GM19395 (cell line): ENCODE measurements at regions not wholly inside any gene's neighbourhood (a gene's known extent, or its start where the extent isn't known, plus 50 kb on each side); places are given as distances from the start of the nearest gene placed in this dataset.

Experiments used
- ATAC-seq: cut with Tn5 transposase; IDR thresholded peaks from one replicate; pipeline ENCODE4 v1.9.1; 2021; ENCODE audit warnings: mild to moderate bottlenecking, moderate library complexity; ENCODE audit not compliant: unreplicated experiment

- peak; percentile 59 for ATAC-seq
These were observed 296.5 kb upstream of the SLC35B3 start for GRCh38 chr6:8731874-8732273.

- ATAC-seq = no peak
These were observed 275.5 kb upstream of the SLC35B3 start for GRCh38 chr6:8710668-8711431.

- ATAC-seq = no peak
These were observed 272.8 kb upstream of the SLC35B3 start for GRCh38 chr6:8707956-8708772.

- no peak for ATAC-seq
These were observed 272.0 kb upstream of the SLC35B3 start for GRCh38 chr6:8707369-8707768.

- ATAC-seq = no peak
These were observed 270.2 kb upstream of the SLC35B3 start for GRCh38 chr6:8705435-8706020.

- ATAC-seq = no peak
These were observed 267.7 kb upstream of the SLC35B3 start for GRCh38 chr6:8703059-8703458.

GRCh38 chr6:8688821-8689220 is 253.5 kb upstream of the SLC35B3 start:
- ATAC-seq = no peak

- no peak for ATAC-seq
These were observed 250.7 kb upstream of the SLC35B3 start for GRCh38 chr6:8686077-8686476.

GRCh38 chr6:8683204-8683603 is 247.9 kb upstream of the SLC35B3 start:
- ATAC-seq = no peak

- no peak for ATAC-seq
These were observed 244.5 kb upstream of the SLC35B3 start for GRCh38 chr6:8679823-8680222.

GRCh38 chr6:8678466-8678865 is 243.1 kb upstream of the SLC35B3 start:
- ATAC-seq = no peak

GRCh38 chr6:8674126-8674525 is 238.8 kb upstream of the SLC35B3 start:
- ATAC-seq = no peak

- no peak for ATAC-seq
These were observed 237.5 kb upstream of the SLC35B3 start for GRCh38 chr6:8672882-8673281.

GRCh38 chr6:8670792-8671191 is 235.4 kb upstream of the SLC35B3 start:
- no peak for ATAC-seq

- ATAC-seq = no peak
These were observed 229.4 kb upstream of the SLC35B3 start for GRCh38 chr6:8664700-8665099.

- ATAC-seq = no peak
These were observed 228.7 kb upstream of the SLC35B3 start for GRCh38 chr6:8664070-8664469.

GRCh38 chr6:8659404-8660189 is 224.3 kb upstream of the SLC35B3 start:
- no peak for ATAC-seq

GRCh38 chr6:8658416-8658815 is 223.1 kb upstream of the SLC35B3 start:
- no peak for ATAC-seq

GRCh38 chr6:8657522-8657921 is 222.2 kb upstream of the SLC35B3 start:
- ATAC-seq = no peak

- ATAC-seq = no peak
These were observed 220.5 kb upstream of the SLC35B3 start for GRCh38 chr6:8655670-8656454.
